K562 (cell line): ENCODE measurements at regions not wholly inside any gene's neighbourhood (a gene's known extent, or its start where the extent isn't known, plus 50 kb on each side); places are given as distances from the start of the nearest gene placed in this dataset.

ENCODE experiments used
- ATAC-seq: fragments of 200-7000 bp; cut with Tn5 transposase; 3 replicates; pipeline ENCODE4 v1.9.1; 2020; ENCODE audit warnings: moderate library complexity
- BruUV-seq: library from RNA; stranded (reverse); fragments of 400-500 nt; replicated peaks from 2 replicates; lab custom pipeline; 2021; lab: Mats Ljungman, UMichigan
- CTCF ChIA-PET: fragments of 300-600 bp; formaldehyde crosslinking; extraction: SDS; loops from one replicate; lab custom pipeline; 2021; ENCODE audit warnings: low intra/inter-chr PET ratio; lab: Yijun Ruan, JAX
- POLR2A ChIA-PET: fragments of 300-600, 350-650 bp; sonication (Branson Sonifier 250); formaldehyde crosslinking; extraction: SDS; loops from one replicate; lab custom pipeline; 2021; ENCODE audit warnings: antibody characterized with exemption, inconsistent platforms; lab: Yijun Ruan, JAX
- DNase-seq, 4 experiments: peaks; one replicate each; pipeline versions ENCODE4 v3.0.0 to v3.0.0-alpha.2; 2011 to 2018; ENCODE audit warnings: low spot score in 3 of 4, mixed read lengths in 3 of 4; ENCODE audit errors: extremely low read depth in 1 of 4
- FAIRE-seq: peaks from 2 replicates; lab custom pipeline; 2011; peaks lifted over from hg19 to GRCh38; lab: Jason Lieb, UNC
- H2AFZ ChIP-seq: 2 replicates; pipeline ENCODE4 v1.6.0; 2011; ENCODE audit warnings: low read depth, low read length, control low read depth, inconsistent platforms
- H3K27ac ChIP-seq: fragments of 200-600 bp; 3 replicates; pipeline ENCODE4 v1.8.0; 2011; ENCODE audit warnings: low read depth, mild to moderate bottlenecking, control low read depth, inconsistent platforms, low read length, moderate library complexity, mixed read lengths; ENCODE audit errors: extremely low read depth
- H3K27me3 ChIP-seq, 2 experiments: fragments of 300-600 bp in 1 of 2; 2 replicates in 1 of 2; 3 replicates in 1 of 2; pipeline versions ENCODE4 v1.6.0 to v1.8.0; 2011; ENCODE audit warnings: inconsistent platforms in 2 of 2, low read length in 2 of 2, mild to moderate bottlenecking in 1 of 2, mixed read lengths in 1 of 2, moderate library complexity in 1 of 2; ENCODE audit not compliant: control insufficient read depth in 2 of 2, insufficient read depth in 2 of 2
- H3K36me3 ChIP-seq: fragments of 300-600 bp; 3 replicates; pipeline ENCODE4 v1.8.0; 2011; ENCODE audit warnings: mild to moderate bottlenecking, low read length, inconsistent platforms; ENCODE audit not compliant: control insufficient read depth, insufficient read depth
- H3K4me1 ChIP-seq, 2 experiments: fragments of 200-600 bp in 1 of 2; replicated peaks in 1 of 2; 2 replicates in 1 of 2; 3 replicates in 1 of 2; pipeline versions ENCODE4 v1.5.1 to v1.8.0; 2011; ENCODE audit warnings: inconsistent platforms in 2 of 2, low read length in 2 of 2, mild to moderate bottlenecking in 1 of 2, mixed read lengths in 1 of 2, moderate library complexity in 1 of 2; ENCODE audit not compliant: control insufficient read depth in 2 of 2, insufficient read depth in 2 of 2
- H3K4me2 ChIP-seq: 2 replicates; pipeline ENCODE4 v1.6.1; 2011; ENCODE audit warnings: low read length, control low read depth, inconsistent platforms, mixed read lengths; ENCODE audit not compliant: insufficient read depth
- H3K4me3 ChIP-seq: fragments of 200-600 bp; sonication (generic), shearing (Covaris generic); 2 replicates; pipeline ENCODE4 v1.5.1; 2016; ENCODE audit warnings: control low read depth, inconsistent platforms
- H3K79me2 ChIP-seq: fragments of 200-600 bp; 3 replicates; pipeline ENCODE4 v1.8.0; 2011; ENCODE audit warnings: low read length, inconsistent platforms; ENCODE audit not compliant: control insufficient read depth, insufficient read depth
- H3K9ac ChIP-seq, 2 experiments: 2 replicates each; pipeline versions ENCODE4 v1.6.0 to v1.6.1; 2011; ENCODE audit warnings: low read depth in 2 of 2, low read length in 2 of 2, control low read depth in 1 of 2, inconsistent platforms in 1 of 2, mild to moderate bottlenecking in 1 of 2, mixed read lengths in 1 of 2; ENCODE audit not compliant: insufficient read depth in 1 of 2
- H3K9me1 ChIP-seq: one replicate; pipeline ENCODE4 v1.6.0; 2011; ENCODE audit warnings: inconsistent platforms, mild to moderate bottlenecking, low read length, moderate library complexity; ENCODE audit not compliant: control insufficient read depth, insufficient read depth
- H3K9me3 ChIP-seq: replicated peaks from 2 replicates; pipeline ENCODE4 v1.5.1; 2011; ENCODE audit warnings: low read depth, low read length, inconsistent platforms; ENCODE audit not compliant: control insufficient read depth, insufficient read depth
- H4K20me1 ChIP-seq: replicated peaks from 2 replicates; pipeline ENCODE4 v1.6.1; 2011; ENCODE audit warnings: low read length, inconsistent platforms, mixed read lengths; ENCODE audit not compliant: control insufficient read depth, insufficient read depth
- ARID1B ChIP-seq: fragments of 450-650 bp; IDR thresholded peaks from 2 replicates; pipeline ENCODE4 v1.6.1; 2016; ENCODE audit warnings: antibody characterized with exemption, mild to moderate bottlenecking, inconsistent platforms
- BRCA1 ChIP-seq, 2 experiments: fragments of 450-650 bp in 1 of 2; sonication (generic) in 1 of 2; formaldehyde crosslinking in 1 of 2; IDR thresholded peaks; 2 replicates each; pipeline versions ENCODE4 v1.5.0 to v1.6.1; 2017 to 2020; ENCODE audit warnings: mild to moderate bottlenecking in 1 of 2, missing genetic modification reagents in 1 of 2
- E2F3 ChIP-seq: fragments of 250-450 bp; sonication (Bioruptor Pico); IDR thresholded peaks from 2 replicates; pipeline ENCODE4 v1.4.0; 2020; ENCODE audit warnings: mild to moderate bottlenecking
- ESRRA ChIP-seq: fragments of 450-650 bp; IDR thresholded peaks from 2 replicates; pipeline ENCODE4 v1.6.1; 2014; ENCODE audit warnings: low read depth, mild to moderate bottlenecking, moderate library complexity, borderline replicate concordance
- ESRRB ChIP-seq: fragments of 250-450 bp; sonication (Bioruptor Pico); IDR thresholded peaks from 2 replicates; pipeline ENCODE4 v1.5.0; 2020; ENCODE audit warnings: mild to moderate bottlenecking, moderate library complexity, borderline replicate concordance
- HDAC8 ChIP-seq: fragments of 450-650 bp; IDR thresholded peaks from 2 replicates; pipeline ENCODE4 v1.6.1; 2016; ENCODE audit warnings: mild to moderate bottlenecking, missing genetic modification characterization, moderate library complexity, missing compliant biosample characterization
- L3MBTL2 ChIP-seq: fragments of 450-650 bp; IDR thresholded peaks from 2 replicates; pipeline ENCODE4 v1.6.1; 2016; ENCODE audit warnings: mild to moderate bottlenecking, moderate library complexity
- NELFE ChIP-seq: IDR thresholded peaks from 2 replicates; pipeline ENCODE4 v1.6.1; 2011; ENCODE audit warnings: mild to moderate bottlenecking; ENCODE audit not compliant: insufficient read depth, insufficient read length
- NFRKB ChIP-seq: fragments of 450-650 bp; IDR thresholded peaks from 2 replicates; pipeline ENCODE4 v1.6.1; 2016; ENCODE audit warnings: low read depth
- NR3C1 ChIP-seq: sonication (generic); formaldehyde crosslinking; IDR thresholded peaks from 2 replicates; pipeline ENCODE4 v1.8.1; 2022; ENCODE audit warnings: missing genetic modification reagents
- RB1 ChIP-seq: fragments of 450-650 bp; IDR thresholded peaks from 2 replicates; pipeline ENCODE4 v1.6.1; 2017; ENCODE audit warnings: low read depth, mild to moderate bottlenecking
- SMARCE1 ChIP-seq: fragments of 450-650 bp; IDR thresholded peaks from 2 replicates; pipeline ENCODE4 v1.7.1; 2016; ENCODE audit warnings: mild to moderate bottlenecking
- ZNF12 ChIP-seq: sonication (generic); formaldehyde crosslinking; IDR thresholded peaks from 2 replicates; pipeline ENCODE4 v1.4.0; 2020; ENCODE audit warnings: mild to moderate bottlenecking, missing genetic modification reagents
- WGBS: fragments of 100-300 bp; shearing (Covaris generic); methylation state at CpG from one replicate; pipeline ENCODE4 v1.1.6; 2016; ENCODE audit warnings: low coverage, mixed read lengths; ENCODE audit not compliant: insufficient coverage; ENCODE audit errors: missing lambda C conversion rate; 5-methylcytosine and 5-hydroxymethylcytosine counted together
- in situ Hi-C: fragments of 300-500 bp; cut with MboI; formaldehyde crosslinking; loops from 4 replicates; pipeline ENCODE4 v1.15.0; 2018; ENCODE audit warnings: inconsistent platforms, mixed read lengths
- intact Hi-C: fragments of 100-400 bp; cut with micrococcal nuclease; formaldehyde crosslinking; loops from 2 replicates; pipeline ENCODE4 v1.14.2; 2022
- TF ChIP-seq, protein P1 (sequence below): fragments of 250-450 bp; sonication (Bioruptor Pico); IDR thresholded peaks from 2 replicates; pipeline ENCODE4 v1.8.0; 2021; ENCODE audit warnings: mild to moderate bottlenecking, moderate library complexity
- TF ChIP-seq, protein P2 (sequence below): fragments of 450-650 bp; conservative IDR thresholded peaks from 2 replicates; pipeline ENCODE4 v1.6.1; 2016; ENCODE audit warnings: missing genetic modification characterization, low read depth, mild to moderate bottlenecking, control low read depth, missing compliant biosample characterization
- TF ChIP-seq, protein P3 (sequence below): fragments of 200-800 bp; sonication (Bioruptor generic); IDR thresholded peaks from 2 replicates; pipeline ENCODE4 v1.6.1; 2016; ENCODE audit warnings: missing genetic modification characterization, missing compliant biosample characterization
- TF ChIP-seq, protein P4 (sequence below): fragments of 250-450 bp; sonication (Bioruptor Pico); IDR thresholded peaks from 2 replicates; pipeline ENCODE4 v1.8.0; 2021; ENCODE audit warnings: moderate library complexity, mild to moderate bottlenecking, inconsistent platforms

DNA sequence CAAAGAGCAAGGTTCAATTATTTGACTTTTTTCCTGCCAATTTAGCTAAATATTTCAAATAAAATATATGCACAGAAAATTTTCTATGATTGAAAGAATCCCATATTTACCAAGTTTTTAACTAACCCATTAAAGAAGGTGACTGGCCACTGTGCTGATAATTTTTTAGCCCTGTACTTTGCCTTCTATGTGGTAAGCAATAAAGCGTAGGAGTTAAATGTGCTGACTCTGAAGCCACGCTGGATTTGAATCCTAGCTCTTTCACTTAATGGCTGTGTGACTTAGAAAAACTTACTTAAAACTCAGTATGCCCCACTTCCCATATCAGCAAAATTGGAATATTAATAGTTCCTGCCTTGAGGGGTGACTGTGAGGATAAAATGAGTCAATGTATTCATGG, 82.1 kb downstream of the NEUROD6 start:
- no TSS peak for BruUV-seq
- POLR2A ChIA-PET: no interaction called here
- no peak overlapping the region for H3K27ac ChIP-seq
- CTCF ChIA-PET: no interaction called here
- no peak for DNase-seq
- H3K4me3 ChIP-seq: no peak overlapping the region
- ATAC-seq: no peak
- no peaks in the 10 kb centered on the region for H4K20me1 ChIP-seq
- no peak overlapping the region for H2AFZ ChIP-seq
- H3K79me2 ChIP-seq: no peaks in the 10 kb centered on the region
- H3K9me3 ChIP-seq: no peaks in the 10 kb centered on the region
- WGBS: 0% methylated on average over 2 of the region's 2 CpGs
- no peak overlapping the region for H3K9ac ChIP-seq
- H3K4me2 ChIP-seq: no peak overlapping the region
- no peaks in the 10 kb centered on the region for H3K4me1 ChIP-seq
- H3K27me3 ChIP-seq: no peaks in the 10 kb centered on the region; a peak in 1 of 5 replicates
- in situ Hi-C loops (no loop called here), intact Hi-C loops (no loop called here)
- no peak for FAIRE-seq
- no peaks in the 10 kb centered on the region for H3K9me1 ChIP-seq
- no peaks in the 10 kb centered on the region for H3K36me3 ChIP-seq
- TF ChIP-seq NFRKB (no peak), L3MBTL2 (no peak), NELFE (no peak), ZNF12 (CRISPR knock-in tag) (no peak), BRCA1 (IDR thresholded peaks at IDR 0.05) (no peak), BRCA1 (CRISPR knock-in tag; IDR thresholded peaks at IDR 0.05) (no peak), SMARCE1 (no peak), ESRRB (CRISPR knock-in tag) (no peak), ESRRA (no peak), RB1 (no peak), NR3C1 (CRISPR knock-in tag) (no peak), ARID1B (no peak), HDAC8 (tag) (no peak), E2F3 (no peak)
- TF ChIP-seq, protein P1, sequence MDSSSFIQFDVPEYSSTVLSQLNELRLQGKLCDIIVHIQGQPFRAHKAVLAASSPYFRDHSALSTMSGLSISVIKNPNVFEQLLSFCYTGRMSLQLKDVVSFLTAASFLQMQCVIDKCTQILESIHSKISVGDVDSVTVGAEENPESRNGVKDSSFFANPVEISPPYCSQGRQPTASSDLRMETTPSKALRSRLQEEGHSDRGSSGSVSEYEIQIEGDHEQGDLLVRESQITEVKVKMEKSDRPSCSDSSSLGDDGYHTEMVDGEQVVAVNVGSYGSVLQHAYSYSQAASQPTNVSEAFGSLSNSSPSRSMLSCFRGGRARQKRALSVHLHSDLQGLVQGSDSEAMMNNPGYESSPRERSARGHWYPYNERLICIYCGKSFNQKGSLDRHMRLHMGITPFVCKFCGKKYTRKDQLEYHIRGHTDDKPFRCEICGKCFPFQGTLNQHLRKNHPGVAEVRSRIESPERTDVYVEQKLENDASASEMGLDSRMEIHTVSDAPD: no peak
- TF ChIP-seq, protein P2, sequence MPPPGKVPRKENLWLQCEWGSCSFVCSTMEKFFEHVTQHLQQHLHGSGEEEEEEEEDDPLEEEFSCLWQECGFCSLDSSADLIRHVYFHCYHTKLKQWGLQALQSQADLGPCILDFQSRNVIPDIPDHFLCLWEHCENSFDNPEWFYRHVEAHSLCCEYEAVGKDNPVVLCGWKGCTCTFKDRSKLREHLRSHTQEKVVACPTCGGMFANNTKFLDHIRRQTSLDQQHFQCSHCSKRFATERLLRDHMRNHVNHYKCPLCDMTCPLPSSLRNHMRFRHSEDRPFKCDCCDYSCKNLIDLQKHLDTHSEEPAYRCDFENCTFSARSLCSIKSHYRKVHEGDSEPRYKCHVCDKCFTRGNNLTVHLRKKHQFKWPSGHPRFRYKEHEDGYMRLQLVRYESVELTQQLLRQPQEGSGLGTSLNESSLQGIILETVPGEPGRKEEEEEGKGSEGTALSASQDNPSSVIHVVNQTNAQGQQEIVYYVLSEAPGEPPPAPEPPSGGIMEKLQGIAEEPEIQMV (tag): no peak
- TF ChIP-seq, protein P3, sequence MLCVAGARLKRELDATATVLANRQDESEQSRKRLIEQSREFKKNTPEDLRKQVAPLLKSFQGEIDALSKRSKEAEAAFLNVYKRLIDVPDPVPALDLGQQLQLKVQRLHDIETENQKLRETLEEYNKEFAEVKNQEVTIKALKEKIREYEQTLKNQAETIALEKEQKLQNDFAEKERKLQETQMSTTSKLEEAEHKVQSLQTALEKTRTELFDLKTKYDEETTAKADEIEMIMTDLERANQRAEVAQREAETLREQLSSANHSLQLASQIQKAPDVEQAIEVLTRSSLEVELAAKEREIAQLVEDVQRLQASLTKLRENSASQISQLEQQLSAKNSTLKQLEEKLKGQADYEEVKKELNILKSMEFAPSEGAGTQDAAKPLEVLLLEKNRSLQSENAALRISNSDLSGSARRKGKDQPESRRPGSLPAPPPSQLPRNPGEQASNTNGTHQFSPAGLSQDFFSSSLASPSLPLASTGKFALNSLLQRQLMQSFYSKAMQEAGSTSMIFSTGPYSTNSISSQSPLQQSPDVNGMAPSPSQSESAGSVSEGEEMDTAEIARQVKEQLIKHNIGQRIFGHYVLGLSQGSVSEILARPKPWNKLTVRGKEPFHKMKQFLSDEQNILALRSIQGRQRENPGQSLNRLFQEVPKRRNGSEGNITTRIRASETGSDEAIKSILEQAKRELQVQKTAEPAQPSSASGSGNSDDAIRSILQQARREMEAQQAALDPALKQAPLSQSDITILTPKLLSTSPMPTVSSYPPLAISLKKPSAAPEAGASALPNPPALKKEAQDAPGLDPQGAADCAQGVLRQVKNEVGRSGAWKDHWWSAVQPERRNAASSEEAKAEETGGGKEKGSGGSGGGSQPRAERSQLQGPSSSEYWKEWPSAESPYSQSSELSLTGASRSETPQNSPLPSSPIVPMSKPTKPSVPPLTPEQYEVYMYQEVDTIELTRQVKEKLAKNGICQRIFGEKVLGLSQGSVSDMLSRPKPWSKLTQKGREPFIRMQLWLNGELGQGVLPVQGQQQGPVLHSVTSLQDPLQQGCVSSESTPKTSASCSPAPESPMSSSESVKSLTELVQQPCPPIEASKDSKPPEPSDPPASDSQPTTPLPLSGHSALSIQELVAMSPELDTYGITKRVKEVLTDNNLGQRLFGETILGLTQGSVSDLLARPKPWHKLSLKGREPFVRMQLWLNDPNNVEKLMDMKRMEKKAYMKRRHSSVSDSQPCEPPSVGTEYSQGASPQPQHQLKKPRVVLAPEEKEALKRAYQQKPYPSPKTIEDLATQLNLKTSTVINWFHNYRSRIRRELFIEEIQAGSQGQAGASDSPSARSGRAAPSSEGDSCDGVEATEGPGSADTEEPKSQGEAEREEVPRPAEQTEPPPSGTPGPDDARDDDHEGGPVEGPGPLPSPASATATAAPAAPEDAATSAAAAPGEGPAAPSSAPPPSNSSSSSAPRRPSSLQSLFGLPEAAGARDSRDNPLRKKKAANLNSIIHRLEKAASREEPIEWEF (CRISPR knock-in tag): no peak
- TF ChIP-seq, protein P4, sequence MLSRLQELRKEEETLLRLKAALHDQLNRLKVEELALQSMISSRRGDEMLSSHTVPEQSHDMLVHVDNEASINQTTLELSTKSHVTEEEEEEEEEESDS (CRISPR knock-in tag): no peak
